A549 (cell line): ENCODE measurements at regions not wholly inside any gene's neighbourhood (a gene's known extent, or its start where the extent isn't known, plus 50 kb on each side); places are given as distances from the start of the nearest gene placed in this dataset.

ENCODE experiments used
- ATAC-seq, 2 experiments: fragments of 200-7000 bp in 1 of 2; fragments of >200 bp in 1 of 2; cut with Nextera tagmentation in 1 of 2; cut with Tn5 transposase in 1 of 2; 3 replicates each; pipeline versions ENCODE4 v1.8.0 to v1.9.1; 2018 to 2020; ENCODE audit warnings: mild to moderate bottlenecking in 1 of 2, moderate library complexity in 1 of 2
- CTCF ChIA-PET: fragments of 300-600 bp; sonication (Branson Sonifier 250); formaldehyde crosslinking; extraction: SDS; loops from one replicate; lab custom pipeline; 2021; ENCODE audit warnings: antibody characterized with exemption, inconsistent platforms; lab: Yijun Ruan, JAX
- POLR2A ChIA-PET: fragments of 350-600 bp; formaldehyde crosslinking; extraction: SDS; loops from one replicate; lab custom pipeline; 2021; ENCODE audit warnings: antibody characterized with exemption, inconsistent platforms; lab: Yijun Ruan, JAX
- DNase-seq, 2 experiments: peaks; one replicate each; pipeline versions ENCODE4 v3.0.0 to v3.0.0-alpha.2; 2011 to 2016; ENCODE audit warnings: low read depth in 1 of 2, low spot score in 1 of 2
- FAIRE-seq: peaks from 2 replicates; lab custom pipeline; 2011; peaks lifted over from hg19 to GRCh38; lab: Jason Lieb, UNC
- H3K27ac ChIP-seq, 2 experiments: fragments of >200 bp; sonication (Bioruptor Twin); formaldehyde crosslinking; 3 replicates each; pipeline ENCODE4 v1.5.1; 2016 to 2017
- H3K4me1 ChIP-seq: fragments of >200 bp; sonication (Bioruptor Twin); formaldehyde crosslinking; 3 replicates; pipeline ENCODE4 v1.6.1; 2016
- H3K4me2 ChIP-seq: fragments of >200 bp; sonication (Bioruptor Twin); formaldehyde crosslinking; 3 replicates; pipeline ENCODE4 v1.6.1; 2016
- H3K4me3 ChIP-seq: fragments of >200 bp; sonication (Bioruptor Twin); formaldehyde crosslinking; 3 replicates; pipeline ENCODE4 v1.5.1; 2016
- H3K9me3 ChIP-seq: fragments of >200 bp; sonication (Bioruptor Twin); formaldehyde crosslinking; 3 replicates; pipeline ENCODE4 v1.6.1; 2016
- CBX2 ChIP-seq: fragments of 200-600 bp; sonication (generic); IDR thresholded peaks from 2 replicates; pipeline ENCODE4 v1.6.1; 2016; ENCODE audit warnings: low read depth, mild to moderate bottlenecking, borderline replicate concordance
- CHD2 ChIP-seq: fragments of 150-350 bp; IDR thresholded peaks from 2 replicates; pipeline ENCODE4 v1.6.1; 2014; ENCODE audit warnings: low read length; ENCODE audit not compliant: partially characterized antibody
- CHD4 ChIP-seq: fragments of 200-600 bp; sonication (generic); IDR thresholded peaks from 2 replicates; pipeline ENCODE4 v1.6.1; 2016; ENCODE audit warnings: antibody characterized with exemption, mild to moderate bottlenecking, borderline replicate concordance
- EHMT2 ChIP-seq: fragments of 200-600 bp; sonication (generic); IDR thresholded peaks from 2 replicates; pipeline ENCODE4 v1.6.1; 2016; ENCODE audit warnings: antibody characterized with exemption, low read depth, mild to moderate bottlenecking, moderate library complexity
- EP300 ChIP-seq, 2 experiments: fragments of >200 bp; sonication (Bioruptor Twin); formaldehyde crosslinking; IDR thresholded peaks; 2 replicates in 1 of 2; 3 replicates in 1 of 2; pipeline ENCODE4 v1.6.1; 2016 to 2017
- FOSB ChIP-seq: fragments of 250-450 bp; sonication (Bioruptor Pico); IDR thresholded peaks from 2 replicates; pipeline ENCODE4 v1.5.0; 2020; ENCODE audit warnings: mild to moderate bottlenecking, moderate library complexity
- GATA3 ChIP-seq: IDR thresholded peaks from 2 replicates; pipeline ENCODE4 v1.6.1; 2012; ENCODE audit warnings: borderline replicate concordance
- HDAC2 ChIP-seq: fragments of 200-600 bp; sonication (generic); IDR thresholded peaks from 2 replicates; pipeline ENCODE4 v1.6.1; 2016
- HOXB5 ChIP-seq: fragments of 250-450 bp; sonication (Bioruptor Pico); IDR thresholded peaks from 2 replicates; pipeline ENCODE4 v1.5.0; 2020; ENCODE audit warnings: mild to moderate bottlenecking, moderate library complexity
- JUNB ChIP-seq: fragments of >200 bp; sonication (Bioruptor Twin); formaldehyde crosslinking; IDR thresholded peaks from 2 replicates; pipeline ENCODE4 v1.6.1; 2016
- KDM1A ChIP-seq: fragments of 200-600 bp; sonication (generic); IDR thresholded peaks from 2 replicates; pipeline ENCODE4 v1.6.1; 2016; ENCODE audit warnings: low read depth, mild to moderate bottlenecking
- MAFK ChIP-seq: fragments of 450-650 bp; IDR thresholded peaks from 2 replicates; pipeline ENCODE4 v1.6.1; 2014; ENCODE audit not compliant: partially characterized antibody
- MYC ChIP-seq: IDR thresholded peaks from 2 replicates; pipeline ENCODE4 v1.6.1; 2012; ENCODE audit warnings: mild to moderate bottlenecking, inconsistent platforms, low read length, improper control_type of control experiment, borderline replicate concordance
- NFE2L2 ChIP-seq: fragments of 150-350 bp; conservative IDR thresholded peaks from 2 replicates; pipeline ENCODE4 v1.6.1; 2014; ENCODE audit warnings: low read length
- PHF8 ChIP-seq: fragments of 200-600 bp; sonication (generic); IDR thresholded peaks from 2 replicates; pipeline ENCODE4 v1.6.1; 2016; ENCODE audit warnings: low read depth, mild to moderate bottlenecking, antibody characterized with exemption, moderate library complexity, borderline replicate concordance
- POLR2A ChIP-seq: IDR thresholded peaks from 2 replicates; pipeline ENCODE4 v1.6.1; 2012; ENCODE audit warnings: mild to moderate bottlenecking, low read length
- RAD21 ChIP-seq, 2 experiments: fragments of >200 bp in 1 of 2; sonication (Bioruptor Twin) in 1 of 2; formaldehyde crosslinking in 1 of 2; IDR thresholded peaks in 1 of 2; conservative IDR thresholded peaks in 1 of 2; 2 replicates in 1 of 2; 3 replicates in 1 of 2; pipeline ENCODE4 v1.6.1; 2012 to 2018; ENCODE audit warnings: inconsistent platforms in 1 of 2
- RARB ChIP-seq: fragments of 250-450 bp; sonication (Bioruptor Pico); IDR thresholded peaks from 2 replicates; pipeline ENCODE4 v1.8.0; 2021; ENCODE audit warnings: mild to moderate bottlenecking, moderate library complexity
- RCOR1 ChIP-seq: fragments of 150-350 bp; IDR thresholded peaks from 2 replicates; pipeline ENCODE4 v1.6.1; 2014; ENCODE audit warnings: antibody characterized with exemption, low read length, low read depth
- SMC3 ChIP-seq: fragments of >200 bp; sonication (Bioruptor Twin); formaldehyde crosslinking; IDR thresholded peaks from 3 replicates; pipeline ENCODE4 v1.6.1; 2018; ENCODE audit warnings: inconsistent platforms
- ZSCAN20 ChIP-seq: fragments of 250-450 bp; sonication (Bioruptor Pico); IDR thresholded peaks from 2 replicates; pipeline ENCODE4 v1.8.0; 2022; ENCODE audit warnings: mild to moderate bottlenecking, moderate library complexity
- WGBS: methylation state at CpG from one replicate; pipeline ENCODE4 v1.1.6; 2017; ENCODE audit errors: missing lambda C conversion rate; 5-methylcytosine and 5-hydroxymethylcytosine counted together
- TF ChIP-seq, protein P1 (sequence below): fragments of >200 bp; sonication (Bioruptor Twin); formaldehyde crosslinking; IDR thresholded peaks from 3 replicates; pipeline ENCODE4 v1.6.1; 2016
- TF ChIP-seq, protein P2 (sequence below): fragments of 250-450 bp; sonication (Bioruptor Pico); IDR thresholded peaks from 2 replicates; pipeline ENCODE4 v1.5.0; 2020; ENCODE audit warnings: low read depth, mild to moderate bottlenecking, moderate library complexity
- TF ChIP-seq, protein P3 (sequence below): fragments of 200-600 bp; sonication (generic); IDR thresholded peaks from 2 replicates; pipeline ENCODE4 v1.6.1; 2016; ENCODE audit warnings: antibody characterized with exemption, mild to moderate bottlenecking, moderate library complexity
- TF ChIP-seq, protein P4 (sequence below): fragments of 450-650 bp; IDR thresholded peaks from 2 replicates; pipeline ENCODE4 v1.6.1; 2014; ENCODE audit warnings: antibody characterized with exemption

DNA sequence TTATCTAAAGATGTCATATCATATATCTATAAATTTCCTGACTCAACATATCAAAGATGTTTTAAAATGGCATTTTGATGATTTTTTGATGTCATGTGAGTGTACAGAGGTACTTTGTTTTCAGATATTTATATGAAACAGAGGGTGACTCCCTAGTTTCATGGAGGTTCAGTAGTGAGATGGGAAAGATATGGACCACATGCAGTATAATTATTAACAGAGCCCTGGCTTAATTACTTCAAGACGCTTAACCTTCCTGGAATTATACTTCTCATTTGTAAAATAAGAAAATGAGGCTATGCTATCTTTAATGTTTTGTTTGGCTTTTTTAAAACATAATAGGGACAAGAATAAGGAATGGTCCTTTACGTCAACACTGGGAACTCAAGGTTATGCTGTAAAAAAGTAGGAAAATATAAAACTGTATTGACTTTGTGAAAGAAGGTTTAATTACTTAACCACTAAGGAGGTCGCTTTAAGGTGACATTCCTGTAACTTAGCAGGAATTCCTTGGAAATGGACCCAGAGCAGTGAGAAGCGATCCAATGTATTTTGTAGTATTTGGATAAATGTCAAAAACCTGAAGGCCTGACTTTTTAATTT, 821.0 kb upstream of the IGFBP3 start:
- TF ChIP-seq, protein P1, sequence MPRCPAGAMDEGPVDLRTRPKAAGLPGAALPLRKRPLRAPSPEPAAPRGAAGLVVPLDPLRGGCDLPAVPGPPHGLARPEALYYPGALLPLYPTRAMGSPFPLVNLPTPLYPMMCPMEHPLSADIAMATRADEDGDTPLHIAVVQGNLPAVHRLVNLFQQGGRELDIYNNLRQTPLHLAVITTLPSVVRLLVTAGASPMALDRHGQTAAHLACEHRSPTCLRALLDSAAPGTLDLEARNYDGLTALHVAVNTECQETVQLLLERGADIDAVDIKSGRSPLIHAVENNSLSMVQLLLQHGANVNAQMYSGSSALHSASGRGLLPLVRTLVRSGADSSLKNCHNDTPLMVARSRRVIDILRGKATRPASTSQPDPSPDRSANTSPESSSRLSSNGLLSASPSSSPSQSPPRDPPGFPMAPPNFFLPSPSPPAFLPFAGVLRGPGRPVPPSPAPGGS, result no peak
- no peak for TF ChIP-seq ZSCAN20 (CRISPR knock-in tag)
- TF ChIP-seq GATA3, result no peak
- TF ChIP-seq HDAC2, result no peak
- no peak for TF ChIP-seq SMC3
- no peak for TF ChIP-seq JUNB
- no peak for TF ChIP-seq POLR2A
- Histone ChIP-seq H3K4me1 (no peaks in the 10 kb centered on the region), H3K4me3 (no peak overlapping the region), H3K4me2 (no peak overlapping the region), H3K27ac (no peak overlapping the region), H3K9me3 (no peaks in the 10 kb centered on the region)
- ATAC-seq (no peak), DNase-seq (no peak), FAIRE-seq (no peak)
- 82% methylated on average over 4 of the region's 4 CpGs for WGBS
- POLR2A ChIA-PET, result no interaction called here
- CTCF ChIA-PET, result interaction anchor here (1.2 kb wide), 1 partner anchor 34 kb away, joined by 3 read pairs; no protein-coding TSS in a partner anchor

DNA sequence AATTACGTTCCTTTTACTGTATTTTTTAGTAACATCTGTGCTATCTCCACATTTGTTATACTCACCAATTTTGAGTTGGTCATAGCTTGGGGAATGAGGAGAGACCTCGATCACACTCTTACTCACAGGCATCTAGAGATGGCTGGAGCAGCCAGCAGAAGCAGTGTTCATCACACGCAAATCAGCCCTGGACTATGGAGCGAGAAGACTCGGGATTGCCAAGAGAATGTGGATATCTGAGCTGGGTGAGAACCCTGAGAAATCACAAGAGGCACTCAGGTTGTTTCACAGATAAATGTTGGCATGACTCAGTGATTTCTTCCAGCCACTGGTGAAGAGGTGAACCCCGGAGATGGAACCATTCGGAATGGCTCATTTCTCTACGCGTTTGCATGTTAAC, 820.1 kb upstream of the IGFBP3 start:
- no peak for ATAC-seq
- no peaks in the 10 kb centered on the region for H3K9me3 ChIP-seq
- 81% methylated on average over 9 of the region's 9 CpGs for WGBS
- TF ChIP-seq, protein P2, sequence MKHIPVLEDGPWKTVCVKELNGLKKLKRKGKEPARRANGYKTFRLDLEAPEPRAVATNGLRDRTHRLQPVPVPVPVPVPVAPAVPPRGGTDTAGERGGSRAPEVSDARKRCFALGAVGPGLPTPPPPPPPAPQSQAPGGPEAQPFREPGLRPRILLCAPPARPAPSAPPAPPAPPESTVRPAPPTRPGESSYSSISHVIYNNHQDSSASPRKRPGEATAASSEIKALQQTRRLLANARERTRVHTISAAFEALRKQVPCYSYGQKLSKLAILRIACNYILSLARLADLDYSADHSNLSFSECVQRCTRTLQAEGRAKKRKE, result no peak
- TF ChIP-seq CBX2 (no peak), RAD21 (conservative IDR thresholded peaks at IDR 0.05 in 1 of 2, IDR thresholded peaks at IDR 0.05 in 1 of 2) (no peak), CHD4 (no peak), KDM1A (no peak), NFE2L2 (no peak), RARB (CRISPR knock-in tag) (no peak), MAFK (no peak)
- TF ChIP-seq, protein P3, sequence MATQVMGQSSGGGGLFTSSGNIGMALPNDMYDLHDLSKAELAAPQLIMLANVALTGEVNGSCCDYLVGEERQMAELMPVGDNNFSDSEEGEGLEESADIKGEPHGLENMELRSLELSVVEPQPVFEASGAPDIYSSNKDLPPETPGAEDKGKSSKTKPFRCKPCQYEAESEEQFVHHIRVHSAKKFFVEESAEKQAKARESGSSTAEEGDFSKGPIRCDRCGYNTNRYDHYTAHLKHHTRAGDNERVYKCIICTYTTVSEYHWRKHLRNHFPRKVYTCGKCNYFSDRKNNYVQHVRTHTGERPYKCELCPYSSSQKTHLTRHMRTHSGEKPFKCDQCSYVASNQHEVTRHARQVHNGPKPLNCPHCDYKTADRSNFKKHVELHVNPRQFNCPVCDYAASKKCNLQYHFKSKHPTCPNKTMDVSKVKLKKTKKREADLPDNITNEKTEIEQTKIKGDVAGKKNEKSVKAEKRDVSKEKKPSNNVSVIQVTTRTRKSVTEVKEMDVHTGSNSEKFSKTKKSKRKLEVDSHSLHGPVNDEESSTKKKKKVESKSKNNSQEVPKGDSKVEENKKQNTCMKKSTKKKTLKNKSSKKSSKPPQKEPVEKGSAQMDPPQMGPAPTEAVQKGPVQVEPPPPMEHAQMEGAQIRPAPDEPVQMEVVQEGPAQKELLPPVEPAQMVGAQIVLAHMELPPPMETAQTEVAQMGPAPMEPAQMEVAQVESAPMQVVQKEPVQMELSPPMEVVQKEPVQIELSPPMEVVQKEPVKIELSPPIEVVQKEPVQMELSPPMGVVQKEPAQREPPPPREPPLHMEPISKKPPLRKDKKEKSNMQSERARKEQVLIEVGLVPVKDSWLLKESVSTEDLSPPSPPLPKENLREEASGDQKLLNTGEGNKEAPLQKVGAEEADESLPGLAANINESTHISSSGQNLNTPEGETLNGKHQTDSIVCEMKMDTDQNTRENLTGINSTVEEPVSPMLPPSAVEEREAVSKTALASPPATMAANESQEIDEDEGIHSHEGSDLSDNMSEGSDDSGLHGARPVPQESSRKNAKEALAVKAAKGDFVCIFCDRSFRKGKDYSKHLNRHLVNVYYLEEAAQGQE, result no peak
- no peak for FAIRE-seq
- DNase-seq, result no peak
- no peaks in the 10 kb centered on the region for H3K4me1 ChIP-seq
- no peak overlapping the region for H3K27ac ChIP-seq
- no peak overlapping the region for H3K4me2 ChIP-seq
- ChIA-PET CTCF (interaction anchor here (1.5 kb wide), 1 partner anchor 35 kb away, joined by 3 read pairs; no protein-coding TSS in a partner anchor), POLR2A (no interaction called here)
- H3K4me3 ChIP-seq, result no peak overlapping the region

DNA sequence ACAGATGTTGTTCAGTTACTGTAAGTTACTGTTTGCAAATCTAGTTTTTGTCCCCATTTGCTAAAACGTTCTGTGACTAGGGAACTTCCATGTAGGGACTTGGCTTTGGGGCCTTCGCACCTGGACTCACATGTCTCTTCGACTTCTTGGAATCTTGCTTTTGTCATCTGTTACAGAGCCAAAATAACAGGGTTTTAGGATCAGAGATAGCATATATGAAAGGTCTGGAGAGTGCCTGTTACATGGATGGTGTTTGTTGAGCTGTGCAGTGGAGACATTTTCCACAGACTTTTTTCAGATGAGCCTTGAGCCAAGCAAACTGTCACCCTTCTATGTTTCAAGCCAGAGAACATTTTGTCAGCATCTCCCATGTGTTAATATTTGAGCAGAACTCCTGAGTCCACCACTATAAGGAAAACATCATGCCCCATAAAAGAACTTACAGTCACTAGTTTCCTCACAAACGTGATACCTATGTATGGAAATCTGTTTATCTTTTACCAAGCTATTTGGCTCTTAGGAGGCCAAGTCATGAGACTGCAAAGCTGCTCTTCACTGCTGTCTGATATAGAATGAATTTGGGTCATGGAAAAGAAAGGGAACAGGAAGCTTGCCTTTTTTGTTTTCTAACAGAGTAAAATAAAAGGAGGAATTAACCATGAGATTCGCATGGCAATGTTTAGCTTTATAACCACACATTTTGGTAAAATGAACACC, 818.6 kb upstream of the IGFBP3 start:
- ChIA-PET POLR2A (no interaction called here), CTCF (interaction anchor here (1.5 kb wide), 1 partner anchor 34 kb away, joined by 3 read pairs; no protein-coding TSS in a partner anchor)
- H3K9me3 ChIP-seq, result no peaks in the 10 kb centered on the region
- DNase-seq (no peak), ATAC-seq (no peak), FAIRE-seq (no peak)
- no peak overlapping the region for H3K27ac ChIP-seq
- WGBS, result 54% methylated on average over 5 of the region's 5 CpGs
- H3K4me3 ChIP-seq, result no peak overlapping the region
- H3K4me1 ChIP-seq, result no peaks in the 10 kb centered on the region
- H3K4me2 ChIP-seq, result no peak overlapping the region
- TF ChIP-seq, protein P4, sequence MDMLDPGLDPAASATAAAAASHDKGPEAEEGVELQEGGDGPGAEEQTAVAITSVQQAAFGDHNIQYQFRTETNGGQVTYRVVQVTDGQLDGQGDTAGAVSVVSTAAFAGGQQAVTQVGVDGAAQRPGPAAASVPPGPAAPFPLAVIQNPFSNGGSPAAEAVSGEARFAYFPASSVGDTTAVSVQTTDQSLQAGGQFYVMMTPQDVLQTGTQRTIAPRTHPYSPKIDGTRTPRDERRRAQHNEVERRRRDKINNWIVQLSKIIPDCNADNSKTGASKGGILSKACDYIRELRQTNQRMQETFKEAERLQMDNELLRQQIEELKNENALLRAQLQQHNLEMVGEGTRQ, result no peak
- no peak for TF ChIP-seq FOSB (CRISPR knock-in tag)
- no peak for TF ChIP-seq MYC
- TF ChIP-seq EP300 (IDR thresholded peaks at IDR 0.05), result no peak
- TF ChIP-seq EHMT2, result no peak
- TF ChIP-seq POLR2A, result no peak
- no peak for TF ChIP-seq ZSCAN20 (CRISPR knock-in tag)
- TF ChIP-seq RCOR1, result no peak
- TF ChIP-seq HOXB5, result no peak
- TF ChIP-seq CHD2, result no peak
- TF ChIP-seq PHF8, result no peak
- TF ChIP-seq CHD4, result no peak
